ENCODE measurements at regions not wholly inside any gene's neighbourhood (a gene's known extent, or its start where the extent isn't known, plus 50 kb on each side); places are given as distances from the start of the nearest gene placed in this dataset.
"Not testable (repeated sequence)": the region's sequence is repeated elsewhere in the genome, so short reads cannot be mapped to it uniquely, and the experiment has no call there.

DNA sequence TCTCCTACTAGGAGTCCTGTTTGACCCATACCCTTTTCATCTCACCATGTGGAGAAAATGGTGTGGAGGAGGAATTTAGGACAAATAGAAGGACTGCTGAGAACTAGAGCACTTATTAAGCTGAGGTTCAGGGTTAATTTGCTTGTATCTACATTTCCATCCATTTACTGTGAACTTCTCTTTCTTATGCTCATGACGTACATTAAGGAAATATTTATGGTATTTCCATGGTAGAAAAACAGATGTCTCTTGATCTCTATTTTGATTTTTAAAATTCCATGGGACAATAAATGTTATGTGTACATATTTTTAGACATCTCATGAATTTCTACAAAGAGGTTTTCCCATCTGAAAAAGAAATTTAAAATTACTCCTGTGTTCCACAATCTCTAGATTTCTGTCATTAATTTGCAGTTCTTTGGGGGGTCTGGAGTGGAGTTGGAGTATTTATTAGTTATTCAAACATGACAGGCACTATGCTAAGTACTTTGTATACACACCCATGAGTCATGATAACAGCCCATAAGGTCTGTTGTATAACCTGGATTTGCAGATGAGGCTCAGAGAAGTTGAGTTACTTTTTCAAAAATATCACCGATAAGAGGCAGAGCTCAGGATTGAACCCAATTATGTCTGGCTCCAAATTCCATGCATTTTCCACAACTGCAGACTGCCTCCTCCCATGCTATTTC is 112.6 kb downstream of the COPS8 start:
- DNase-seq: no peak

DNA sequence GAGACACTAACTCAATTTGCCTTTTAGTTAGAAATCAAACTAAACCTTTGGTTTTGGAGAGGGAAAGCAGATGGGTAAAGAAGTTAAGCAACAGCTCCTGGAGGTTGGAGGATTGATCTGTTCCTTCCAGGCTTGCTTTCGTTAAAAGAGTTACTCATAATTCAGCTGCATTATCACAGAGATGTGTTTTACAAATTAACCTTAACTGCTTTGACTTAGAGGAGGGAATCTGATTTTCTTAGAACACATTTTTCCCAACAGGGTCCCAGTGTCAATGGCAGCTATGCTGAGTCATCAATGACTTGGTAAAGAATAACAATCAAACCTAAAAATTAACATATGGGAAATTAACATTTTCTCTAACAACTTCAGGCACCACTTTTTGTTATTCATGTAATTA is 113.4 kb downstream of the COPS8 start:
- DNase-seq: no peak

- DNase-seq: no peak
These were observed 113.9 kb downstream of the COPS8 start for GRCh38 chr2:237199577-237199976.

- no peak for DNase-seq
These were observed 114.8 kb downstream of the COPS8 start for GRCh38 chr2:237200462-237200861.

DNA sequence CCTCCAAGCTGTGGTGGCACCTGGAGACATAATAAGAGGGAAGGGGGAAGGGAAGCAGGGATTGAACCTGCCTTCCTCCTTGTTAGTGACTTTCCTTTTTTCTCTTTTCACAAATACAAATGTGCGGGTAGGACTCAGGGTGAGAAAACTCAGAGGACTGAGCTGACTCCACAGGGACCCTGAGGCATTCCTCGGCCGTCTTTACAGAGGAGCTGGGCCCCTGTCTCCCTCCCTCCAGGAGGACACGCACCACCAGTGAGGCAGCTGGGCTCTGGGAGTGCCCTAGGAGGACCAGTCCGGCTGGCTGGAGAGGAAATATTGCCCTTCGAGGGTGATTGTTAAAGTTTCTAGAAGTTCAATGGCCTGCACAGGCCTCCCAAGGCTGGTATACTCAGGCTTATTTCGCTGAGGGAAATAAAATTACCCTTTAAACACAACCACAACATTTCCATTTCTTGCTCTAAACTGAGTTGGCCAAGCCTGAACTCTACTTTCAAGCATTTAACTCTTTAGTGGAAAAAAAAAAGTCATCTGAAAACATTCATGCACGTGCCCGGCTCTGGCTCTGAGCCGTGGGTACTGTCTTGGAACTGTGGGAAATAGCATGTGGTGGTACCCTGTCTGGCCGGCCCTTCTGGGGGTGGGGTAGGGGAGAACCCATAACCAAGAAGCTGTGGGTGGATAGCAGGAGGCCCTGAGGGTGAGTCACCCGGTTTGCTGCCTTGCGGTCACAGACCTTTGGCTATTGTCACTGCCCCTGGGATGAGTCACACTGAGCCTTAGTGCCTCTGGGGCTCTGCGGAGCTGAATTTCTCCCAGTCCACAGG is 116.0 kb downstream of the COPS8 start:
- DNase-seq: no peak

- DNase-seq: no peak
These were observed 116.8 kb downstream of the COPS8 start for GRCh38 chr2:237202288-237203030.

DNA sequence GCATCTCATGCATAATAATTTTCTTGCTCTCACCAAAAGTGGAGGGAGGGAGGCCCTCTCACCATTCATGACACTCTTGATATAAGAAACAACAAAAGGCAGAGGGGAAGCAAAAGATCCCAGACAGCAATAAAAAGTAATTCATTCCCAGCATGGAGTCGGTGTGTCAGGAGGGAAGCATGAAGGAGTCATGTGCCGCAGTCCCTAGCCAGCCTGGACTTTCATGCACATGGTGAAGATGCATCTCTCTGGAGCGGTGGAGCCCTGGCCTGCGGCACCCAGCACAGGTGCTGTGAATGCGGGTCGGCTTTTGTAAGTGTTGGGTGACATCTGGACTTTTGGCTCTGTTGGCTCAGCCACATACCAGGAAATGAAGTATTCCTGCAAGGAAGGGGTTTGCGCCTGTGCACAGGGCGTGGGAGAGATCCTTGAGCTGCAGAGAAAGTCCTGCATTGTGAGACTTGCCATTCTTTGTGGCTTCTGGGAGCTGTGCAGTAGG is 119.4 kb downstream of the COPS8 start:
- no peak for DNase-seq

DNA sequence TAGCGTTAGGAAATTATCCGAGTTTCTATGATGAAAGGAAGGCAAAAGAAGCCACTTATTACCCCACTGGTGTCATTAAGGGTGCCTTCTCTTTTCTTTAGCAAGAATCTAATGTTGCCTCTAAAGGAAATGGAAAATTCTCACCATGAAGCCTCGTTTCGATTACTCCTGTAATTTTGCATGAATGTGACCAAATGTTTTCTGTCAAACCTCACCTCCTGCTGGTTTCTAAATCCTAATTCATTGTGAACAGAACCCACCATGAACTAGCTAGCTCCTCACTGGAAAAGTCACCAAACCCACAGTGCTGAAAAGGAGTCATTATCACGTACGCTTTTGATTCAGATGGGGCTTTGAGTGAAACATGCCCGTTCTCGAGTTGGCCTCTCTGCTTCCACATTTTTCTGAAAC is 119.9 kb downstream of the COPS8 start:
- no peak for DNase-seq

DNA sequence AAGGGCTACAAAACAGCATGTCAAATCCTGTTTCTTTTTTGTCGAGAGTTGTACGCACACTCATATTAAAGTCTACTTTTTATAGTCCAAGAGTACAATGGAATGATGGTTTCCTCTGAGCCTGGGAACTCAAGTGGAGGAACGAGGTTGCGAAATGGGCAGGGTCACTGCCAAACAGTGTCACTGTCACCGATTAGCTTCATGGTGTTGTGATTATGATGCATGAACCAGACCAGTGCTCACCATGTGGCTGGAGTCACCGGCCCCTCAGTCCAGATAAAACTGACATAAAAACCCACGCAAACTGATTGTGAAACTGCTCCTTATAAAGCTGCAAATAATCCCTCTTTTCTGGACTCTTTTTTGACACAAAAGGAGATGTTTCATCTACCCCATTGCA is 122.0 kb downstream of the COPS8 start:
- no peak for DNase-seq

- DNase-seq: no peak
These were observed 122.9 kb downstream of the COPS8 start for GRCh38 chr2:237208373-237209260.

DNA sequence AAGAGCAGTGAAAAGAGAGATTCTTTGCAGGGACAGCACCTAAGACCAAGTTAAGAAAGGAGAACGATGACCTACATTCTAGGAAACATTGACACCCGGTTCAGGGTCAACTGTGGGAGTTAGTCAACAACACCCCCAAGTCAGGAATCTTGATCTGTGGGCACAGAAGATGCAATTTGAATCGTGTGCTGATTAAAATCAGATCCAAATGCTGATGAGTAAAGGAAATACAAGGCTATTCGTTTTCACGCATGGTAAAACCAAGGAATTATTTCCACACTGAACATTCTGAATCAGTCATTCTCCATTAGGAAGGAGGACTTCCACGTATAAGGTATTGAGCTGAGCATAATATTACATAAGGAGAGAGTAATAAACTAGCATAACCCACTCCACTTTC is 124.2 kb downstream of the COPS8 start:
- no peak for DNase-seq

DNA sequence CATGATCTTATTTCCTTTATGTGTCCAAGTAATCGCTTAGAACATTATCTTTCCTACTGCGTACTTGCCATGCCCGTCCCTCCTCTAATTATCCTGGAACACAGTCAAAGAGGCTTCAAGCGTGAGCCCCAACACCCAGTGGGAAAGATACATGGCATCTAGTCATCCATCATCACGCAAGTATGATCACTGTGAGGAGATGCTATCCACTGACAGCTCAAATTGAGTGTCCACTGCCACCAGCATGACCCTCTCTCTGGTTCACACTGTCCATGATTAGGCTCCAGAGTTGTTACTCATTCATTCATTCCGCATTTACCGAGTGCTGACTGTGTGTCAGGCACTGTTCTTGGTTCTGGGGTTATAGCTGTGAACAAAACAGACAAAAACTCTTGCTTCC is 124.6 kb downstream of the COPS8 start:
- no peak for DNase-seq

GRCh38 chr2:237210763-237211162 is 125.1 kb downstream of the COPS8 start:
- DNase-seq: no peak

- not testable (repeated sequence) for DNase-seq
These were observed 126.9 kb downstream of the COPS8 start for GRCh38 chr2:237212356-237213279.

DNA sequence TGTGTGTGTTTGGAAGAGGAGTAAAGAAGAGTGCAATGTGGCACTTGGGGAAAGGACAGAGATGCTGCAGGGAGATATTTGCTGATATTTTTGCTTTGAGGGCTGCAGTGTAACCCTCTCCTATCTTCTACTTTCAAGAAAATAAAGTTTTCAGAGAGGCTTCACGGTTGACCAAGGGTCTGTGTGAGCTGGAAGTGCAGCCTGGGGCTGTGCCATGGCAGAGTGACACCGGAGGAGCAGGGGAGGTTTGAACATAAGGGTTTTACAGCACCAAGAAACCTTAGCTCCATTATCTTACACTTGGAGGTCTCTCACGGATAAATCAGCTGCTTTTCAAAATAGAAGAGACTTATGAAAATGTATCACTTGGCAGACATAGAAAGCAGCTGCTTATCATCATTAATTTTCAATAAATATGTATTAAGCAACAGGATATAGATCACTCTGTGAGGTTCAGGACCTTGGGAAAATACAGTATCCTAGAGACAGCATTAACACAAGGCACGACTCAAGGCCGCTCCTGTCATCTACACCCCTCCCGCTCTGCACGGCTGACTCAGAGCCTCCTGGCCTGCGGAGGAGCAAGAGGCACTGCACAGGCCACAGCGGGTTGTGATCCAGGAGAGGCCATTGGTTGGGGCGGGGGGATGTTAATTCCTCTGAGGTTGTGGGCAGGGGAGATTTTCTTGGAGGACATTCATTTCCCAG is 127.8 kb downstream of the COPS8 start:
- DNase-seq: no peak

DNA sequence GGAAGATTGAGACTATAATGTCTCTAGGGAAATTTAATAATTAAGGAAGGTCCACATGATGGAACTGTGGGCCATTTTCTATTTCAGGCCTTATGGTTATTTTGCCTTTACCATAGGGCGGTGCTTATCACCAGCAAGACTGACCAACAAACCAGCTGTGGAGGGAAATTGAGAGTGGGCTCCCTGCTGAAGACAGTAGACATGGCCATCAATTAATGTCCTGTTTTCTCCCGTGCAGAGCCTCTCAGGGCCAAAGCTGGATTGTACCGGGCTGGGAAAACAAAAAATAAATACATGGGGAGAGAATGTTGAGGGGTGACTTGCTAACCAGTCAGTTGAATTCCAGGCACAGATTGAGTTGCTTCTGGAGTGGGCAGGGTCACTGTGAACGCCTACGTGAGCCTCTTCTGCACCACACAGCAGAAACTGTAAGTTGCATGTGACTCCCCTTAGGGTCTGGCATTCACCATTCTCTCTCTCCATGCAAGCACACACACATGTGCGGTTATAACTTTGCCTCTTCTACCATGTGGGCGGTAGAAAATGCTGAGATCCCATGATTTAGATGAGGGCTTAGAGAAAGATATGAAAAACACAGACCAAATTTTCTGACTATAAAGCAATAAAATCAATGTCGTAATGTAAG is 128.5 kb downstream of the COPS8 start:
- no peak for DNase-seq

- DNase-seq: no peak
These were observed 129.3 kb downstream of the COPS8 start for GRCh38 chr2:237214963-237215362.

- DNase-seq: no peak
These were observed 132.4 kb downstream of the COPS8 start for GRCh38 chr2:237217995-237218616.

DNA sequence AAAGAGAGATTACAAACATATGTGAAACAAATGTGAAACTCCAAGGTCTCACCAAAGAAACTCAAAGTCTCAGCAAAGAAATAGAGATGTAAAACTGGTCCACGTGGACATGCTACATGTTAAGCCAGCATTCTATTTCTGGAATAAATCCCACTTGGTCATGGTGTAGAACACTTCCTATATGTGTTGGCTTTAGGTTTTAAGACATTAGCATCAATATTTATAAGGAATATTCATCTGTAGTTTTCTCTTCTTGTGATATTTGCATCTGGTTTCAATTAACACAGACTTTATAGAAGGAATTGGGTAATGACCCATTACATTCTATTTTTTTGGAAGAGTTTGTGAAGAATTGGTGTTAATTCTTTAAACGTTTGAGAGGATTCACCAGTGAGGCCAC is 133.1 kb downstream of the COPS8 start:
- no peak for DNase-seq

- no peak for DNase-seq
These were observed 134.1 kb downstream of the COPS8 start for GRCh38 chr2:237219826-237220225.

All from COR-L47 (cell line).